IMR-90 (cell line): ENCODE measurements at regions not wholly inside any gene's neighbourhood (a gene's known extent, or its start where the extent isn't known, plus 50 kb on each side); places are given as distances from the start of the nearest gene placed in this dataset.

ENCODE experiments used
- ATAC-seq: fragments of 200-7000 bp; cut with Tn5 transposase; 2 replicates; pipeline ENCODE4 v1.9.1; 2020; ENCODE audit warnings: low read depth, mild to moderate bottlenecking, moderate library complexity
- BruUV-seq: library from RNA; stranded (reverse); fragments of 400-500 nt; replicated peaks from 2 replicates; lab custom pipeline; 2021; lab: Mats Ljungman, UMichigan
- CTCF ChIA-PET: fragments of 300-600 bp; formaldehyde crosslinking; extraction: SDS; loops from one replicate; lab custom pipeline; 2021; ENCODE audit warnings: antibody characterized with exemption; lab: Yijun Ruan, JAX
- POLR2A ChIA-PET: fragments of 300-600 bp; sonication (Branson Sonifier 250); formaldehyde crosslinking; loops from one replicate; lab custom pipeline; 2022; ENCODE audit warnings: antibody characterized with exemption; ENCODE audit not compliant: unreplicated experiment; lab: Charles Lee
- DNase-seq: peaks from one replicate; pipeline ENCODE4 v3.0.0; 2013
- H2AFZ ChIP-seq: replicated peaks from 2 replicates; pipeline ENCODE3; 2013; ENCODE audit warnings: low read length, mild to moderate bottlenecking; ENCODE audit not compliant: poor library complexity
- H2AK5ac ChIP-seq: 2 replicates; pipeline ENCODE4 v1.6.1; 2013; ENCODE audit warnings: low read depth, low read length, inconsistent platforms
- H2AK9ac ChIP-seq: replicated peaks from 2 replicates; pipeline ENCODE3; 2013; ENCODE audit warnings: mild to moderate bottlenecking, low read depth, low read length, moderate library complexity; ENCODE audit not compliant: poor library complexity
- H2BK120ac ChIP-seq: 2 replicates; pipeline ENCODE4 v1.6.1; 2013; ENCODE audit warnings: low read depth, low read length, inconsistent platforms
- H2BK15ac ChIP-seq: 3 replicates; pipeline ENCODE4 v1.6.1; 2013; ENCODE audit warnings: low read depth, low read length, inconsistent platforms
- H2BK20ac ChIP-seq: 2 replicates; pipeline ENCODE4 v1.6.1; 2013; ENCODE audit warnings: low read depth, mild to moderate bottlenecking, inconsistent platforms, low read length, moderate library complexity
- H2BK5ac ChIP-seq: 2 replicates; pipeline ENCODE4 v1.6.1; 2013; ENCODE audit warnings: mild to moderate bottlenecking, low read depth, low read length, inconsistent platforms; ENCODE audit not compliant: poor library complexity, severe bottlenecking
- H3K14ac ChIP-seq: replicated peaks from 2 replicates; pipeline ENCODE4 v1.6.1; 2013; ENCODE audit warnings: low read depth, low read length, inconsistent platforms
- H3K18ac ChIP-seq: 2 replicates; pipeline ENCODE4 v1.6.1; 2013; ENCODE audit warnings: low read depth, low read length, control low read depth
- H3K23ac ChIP-seq: 2 replicates; pipeline ENCODE4 v1.6.1; 2013; ENCODE audit warnings: low read depth, low read length, inconsistent platforms
- H3K27ac ChIP-seq: 2 replicates; pipeline ENCODE4 v1.5.1; 2013; ENCODE audit warnings: mild to moderate bottlenecking, control low read depth, low read length; ENCODE audit not compliant: insufficient read depth
- H3K27me3 ChIP-seq: 2 replicates; pipeline ENCODE4 v1.6.1; 2013; ENCODE audit warnings: low read length; ENCODE audit not compliant: control insufficient read depth, insufficient read depth
- H3K36me3 ChIP-seq: 2 replicates; pipeline ENCODE4 v1.6.1; 2013; ENCODE audit warnings: low read length, mixed read lengths; ENCODE audit not compliant: control insufficient read depth, insufficient read depth
- H3K4ac ChIP-seq: 2 replicates; pipeline ENCODE4 v1.6.1; 2013; ENCODE audit warnings: low read depth, low read length, inconsistent platforms
- H3K4me1 ChIP-seq: 2 replicates; pipeline ENCODE4 v1.6.1; 2013; ENCODE audit warnings: low read length, mixed read lengths; ENCODE audit not compliant: control insufficient read depth, insufficient read depth
- H3K4me2 ChIP-seq: 2 replicates; pipeline ENCODE4 v1.6.1; 2013; ENCODE audit warnings: low read depth, mild to moderate bottlenecking, control low read depth, low read length, moderate library complexity
- H3K4me3 ChIP-seq: 2 replicates; pipeline ENCODE4 v1.5.1; 2013; ENCODE audit warnings: low read depth, mild to moderate bottlenecking, control low read depth, low read length, moderate library complexity; ENCODE audit not compliant: insufficient read depth
- H3K56ac ChIP-seq: 2 replicates; pipeline ENCODE4 v1.6.1; 2013; ENCODE audit warnings: low read length, inconsistent platforms; ENCODE audit not compliant: insufficient read depth; ENCODE audit errors: extremely low read depth
- H3K79me1 ChIP-seq, 2 experiments: 2 replicates each; pipeline ENCODE4 v1.6.1; 2013; ENCODE audit warnings: low read length in 2 of 2, inconsistent platforms in 1 of 2, low read depth in 1 of 2
- H3K9ac ChIP-seq: 2 replicates; pipeline ENCODE4 v1.6.1; 2013; ENCODE audit warnings: low read depth, low read length, control low read depth
- H3K9me1 ChIP-seq: 2 replicates; pipeline ENCODE4 v1.6.1; 2013; ENCODE audit warnings: low read length, inconsistent platforms; ENCODE audit not compliant: insufficient read depth
- H3K9me3 ChIP-seq: 2 replicates; pipeline ENCODE4 v1.6.1; 2013; ENCODE audit warnings: low read length; ENCODE audit not compliant: control insufficient read depth, insufficient read depth
- H4K20me1 ChIP-seq: 2 replicates; pipeline ENCODE4 v1.6.1; 2013; ENCODE audit warnings: low read length, inconsistent platforms; ENCODE audit not compliant: insufficient read depth
- H4K5ac ChIP-seq: 2 replicates; pipeline ENCODE4 v1.6.1; 2013; ENCODE audit warnings: mild to moderate bottlenecking, low read depth, low read length, control low read depth
- H4K8ac ChIP-seq, 2 experiments: 2 replicates each; pipeline ENCODE4 v1.6.1; 2013; ENCODE audit warnings: low read depth in 2 of 2, low read length in 2 of 2, control low read depth in 1 of 2, inconsistent platforms in 1 of 2
- H4K91ac ChIP-seq: 2 replicates; pipeline ENCODE4 v1.6.1; 2013; ENCODE audit warnings: low read depth, low read length, inconsistent platforms; ENCODE audit not compliant: insufficient read depth
- BHLHE40 ChIP-seq: fragments of 150-350 bp; IDR thresholded peaks from 2 replicates; pipeline ENCODE4 v1.6.1; 2016; ENCODE audit warnings: mild to moderate bottlenecking, low read depth, low read length
- CEBPB ChIP-seq: IDR thresholded peaks from 2 replicates; pipeline ENCODE4 v1.6.1; 2012; ENCODE audit warnings: low read depth, low read length, improper control_type of control experiment
- CHD1 ChIP-seq: IDR thresholded peaks from 2 replicates; pipeline ENCODE4 v1.6.1; 2012; ENCODE audit warnings: low read depth, low read length, improper control_type of control experiment
- CTCF ChIP-seq: conservative IDR thresholded peaks from 2 replicates; pipeline ENCODE4 v1.5.1; 2012; ENCODE audit warnings: mild to moderate bottlenecking, low read depth, low read length, improper control_type of control experiment
- ELK1 ChIP-seq: fragments of 150-350 bp; IDR thresholded peaks from 2 replicates; pipeline ENCODE4 v1.6.1; 2016; ENCODE audit warnings: low read depth, mild to moderate bottlenecking, low read length, moderate library complexity, borderline replicate concordance
- FOS ChIP-seq: fragments of 150-350 bp; IDR thresholded peaks from 2 replicates; pipeline ENCODE4 v1.6.1; 2016; ENCODE audit warnings: low read depth, low read length
- MAFK ChIP-seq: IDR thresholded peaks from 2 replicates; pipeline ENCODE4 v1.6.1; 2012; ENCODE audit warnings: low read depth, low read length, improper control_type of control experiment
- MAZ ChIP-seq: IDR thresholded peaks from 2 replicates; pipeline ENCODE4 v1.6.1; 2012; ENCODE audit warnings: low read depth, mild to moderate bottlenecking, low read length, improper control_type of control experiment, moderate library complexity, borderline replicate concordance
- MXI1 ChIP-seq: IDR thresholded peaks from 2 replicates; pipeline ENCODE4 v1.6.1; 2012; ENCODE audit warnings: low read depth, mild to moderate bottlenecking, low read length, moderate library complexity, borderline replicate concordance
- NFE2L2 ChIP-seq: fragments of 150-350 bp; IDR thresholded peaks from 2 replicates; pipeline ENCODE4 v1.6.1; 2016; ENCODE audit warnings: low read depth, mild to moderate bottlenecking, low read length
- POLR2A ChIP-seq: IDR thresholded peaks from 2 replicates; pipeline ENCODE4 v1.6.1; 2012; ENCODE audit warnings: mild to moderate bottlenecking, low read depth, low read length
- RAD21 ChIP-seq: IDR thresholded peaks from 2 replicates; pipeline ENCODE4 v1.6.1; 2012; ENCODE audit warnings: low read length, improper control_type of control experiment
- RCOR1 ChIP-seq: IDR thresholded peaks from 2 replicates; pipeline ENCODE4 v1.6.1; 2012; ENCODE audit warnings: mild to moderate bottlenecking, low read length, improper control_type of control experiment; ENCODE audit not compliant: insufficient replicate concordance
- RFX5 ChIP-seq: IDR thresholded peaks from 2 replicates; pipeline ENCODE4 v1.8.0; 2012; ENCODE audit warnings: low read depth, mild to moderate bottlenecking, low read length, moderate library complexity
- SMC3 ChIP-seq: fragments of 150-350 bp; IDR thresholded peaks from 2 replicates; pipeline ENCODE4 v1.6.1; 2016; ENCODE audit warnings: low read depth, mild to moderate bottlenecking, antibody characterized with exemption, low read length, moderate library complexity
- USF2 ChIP-seq: fragments of 150-350 bp; IDR thresholded peaks from 2 replicates; pipeline ENCODE4 v1.6.1; 2017; ENCODE audit warnings: mild to moderate bottlenecking, antibody characterized with exemption, low read length, low read depth
- WGBS, 2 experiments: methylation state at CpG; one replicate each; pipeline versions ENCODE4 v1.1.5 to v1.1.7; 2013; ENCODE audit warnings: missing lambda C conversion rate in 2 of 2; ENCODE audit not compliant: insufficient read length in 1 of 2; ENCODE audit errors: extremely low coverage in 2 of 2; 5-methylcytosine and 5-hydroxymethylcytosine counted together
- dilution Hi-C: fragments of 300-500 bp; cut with HindIII; formaldehyde crosslinking; loops from one replicate; pipeline ENCODE4 v1.14.3; 2018; ENCODE audit warnings: low sequenced_read_pairs; ENCODE audit not compliant: unreplicated experiment
- in situ Hi-C: fragments of 300-500 bp; cut with MboI; formaldehyde crosslinking; loops from 3 replicates; pipeline ENCODE4 v1.14.3; 2019; ENCODE audit warnings: low sequenced_read_pairs, inconsistent platforms, mixed read lengths
- intact Hi-C: fragments of 100-400 bp; cut with micrococcal nuclease; formaldehyde crosslinking; loops from 2 replicates; pipeline ENCODE4 v1.10.0; 2022

- in situ Hi-C loops = no loop called here
Measured at GRCh38 chr7:25926451-25926850, 225.5 kb upstream of the NFE2L3 start.

More at GRCh38 chr7:25926451-25926850, 225.5 kb upstream of the NFE2L3 start:
- DNase-seq = no peak
- no peak overlapping the region for H4K5ac ChIP-seq
- H3K27ac ChIP-seq = no peak overlapping the region
- H2AK5ac ChIP-seq = no peak overlapping the region
- ATAC-seq = no peak
- H3K18ac ChIP-seq = no peak overlapping the region
- no CpG with 5 or more reads among the region's 2 CpGs for WGBS, 2 experiments
- no peaks in the 10 kb centered on the region for H3K36me3 ChIP-seq
- no peak overlapping the region for H3K23ac ChIP-seq
- no peaks in the 10 kb centered on the region for H3K9me1 ChIP-seq
- no peak overlapping the region for H2BK120ac ChIP-seq
- H3K4me2 ChIP-seq = no peak overlapping the region
- CTCF ChIA-PET = no interaction called here
- no peak overlapping the region for H3K4me3 ChIP-seq
- no peaks in the 10 kb centered on the region for H3K79me1 ChIP-seq
- intact Hi-C loops (no loop called here), dilution Hi-C loops (no loop called here)
- no peak overlapping the region for H3K14ac ChIP-seq
- no peak overlapping the region for H2AFZ ChIP-seq
- H2BK5ac ChIP-seq = no peak overlapping the region
- no peak for TF ChIP-seq BHLHE40
- no peak for TF ChIP-seq POLR2A
- TF ChIP-seq MAZ = no peak
- no peak for TF ChIP-seq CHD1
- no peak for TF ChIP-seq MXI1
- no peak for TF ChIP-seq SMC3
- no peak for TF ChIP-seq RAD21
- TF ChIP-seq RCOR1 = no peak
- TF ChIP-seq USF2 = no peak
- TF ChIP-seq NFE2L2 = no peak
- TF ChIP-seq CEBPB = no peak
- TF ChIP-seq RFX5 = no peak
- no peak for TF ChIP-seq FOS
- TF ChIP-seq MAFK = no peak
- TF ChIP-seq ELK1 = no peak
- no peak for TF ChIP-seq CTCF
- no peaks in the 10 kb centered on the region for H4K20me1 ChIP-seq
- no peak overlapping the region for H3K9ac ChIP-seq
- H4K91ac ChIP-seq = no peak overlapping the region
- H2BK15ac ChIP-seq = no peak overlapping the region
- no peak overlapping the region for H4K8ac ChIP-seq
- no peaks in the 10 kb centered on the region for H3K27me3 ChIP-seq
- BruUV-seq = no TSS peak
- no peak overlapping the region for H3K4ac ChIP-seq
- POLR2A ChIA-PET = no interaction called here
- no peak overlapping the region for H3K56ac ChIP-seq
- H2AK9ac ChIP-seq = no peak overlapping the region
- no peaks in the 10 kb centered on the region for H3K4me1 ChIP-seq
- H3K9me3 ChIP-seq = no peaks in the 10 kb centered on the region
- H2BK20ac ChIP-seq = no peak overlapping the region
